ENCODE measurements at regions not wholly inside any gene's neighbourhood (a gene's known extent, or its start where the extent isn't known, plus 50 kb on each side); places are given as distances from the start of the nearest gene placed in this dataset.

DNA sequence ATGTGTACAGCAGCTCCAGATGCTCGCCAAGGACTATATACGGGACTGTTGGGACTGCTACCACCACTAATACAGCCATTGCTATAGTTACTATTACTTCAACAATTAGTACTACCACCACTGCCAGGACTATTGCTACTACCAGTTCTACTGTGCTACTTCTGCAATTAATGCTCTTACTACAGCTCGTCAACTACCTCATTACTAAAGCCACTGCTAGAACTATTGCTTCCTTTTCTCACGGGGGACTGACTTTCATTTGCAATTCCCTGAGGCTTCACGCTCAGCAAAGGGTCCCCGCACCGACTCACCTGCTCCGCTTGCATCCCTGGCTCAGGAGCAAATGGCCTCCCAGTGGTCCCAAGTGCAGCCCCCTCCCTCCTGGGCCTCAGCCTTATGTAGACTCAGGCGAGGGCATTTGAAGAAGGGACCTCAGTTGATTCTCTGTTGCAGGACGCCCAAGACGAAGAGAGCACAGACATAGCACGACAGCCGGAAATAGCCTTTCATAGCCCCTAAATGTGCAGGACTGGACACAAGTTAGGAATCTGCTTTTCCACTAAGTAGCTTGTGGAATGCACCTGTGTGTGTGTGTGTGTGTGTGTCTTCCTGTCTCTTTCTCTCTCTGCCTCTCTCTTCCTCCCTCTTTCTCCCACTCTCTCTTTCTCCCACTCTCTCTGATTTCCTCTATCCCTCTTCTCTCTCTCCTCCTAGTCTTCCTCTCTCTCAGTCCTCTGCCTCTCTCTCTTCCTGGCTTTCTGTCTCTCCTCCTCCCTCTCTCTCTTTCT is 294.8 kb downstream of the ASMT start:
- peaks cover under 1% of the 10 kb centered on the region for H3K27me3 ChIP-seq (ENCODE audit: control insufficient read depth, insufficient read depth, low read length)
- peak; percentile 8 for DNase-seq
- H3K36me3 ChIP-seq (ENCODE audit: control insufficient read depth, insufficient read depth, low read length), result no peaks in the 10 kb centered on the region
- peaks cover 2% of the 10 kb centered on the region for H3K9me3 ChIP-seq (replicated peaks; ENCODE audit: control insufficient read depth, low read depth, low read length)
- no peak overlapping the region for H3K27ac ChIP-seq (ENCODE audit: low read length)
- no peak overlapping the region for H3K4me3 ChIP-seq (ENCODE audit: low read length)
- WGBS (ENCODE audit: insufficient coverage), result 51% methylated on average over 8 of the region's 13 CpGs
- H3K4me1 ChIP-seq (ENCODE audit: control insufficient read depth, insufficient read depth, low read length), result no peaks in the 10 kb centered on the region

DNA sequence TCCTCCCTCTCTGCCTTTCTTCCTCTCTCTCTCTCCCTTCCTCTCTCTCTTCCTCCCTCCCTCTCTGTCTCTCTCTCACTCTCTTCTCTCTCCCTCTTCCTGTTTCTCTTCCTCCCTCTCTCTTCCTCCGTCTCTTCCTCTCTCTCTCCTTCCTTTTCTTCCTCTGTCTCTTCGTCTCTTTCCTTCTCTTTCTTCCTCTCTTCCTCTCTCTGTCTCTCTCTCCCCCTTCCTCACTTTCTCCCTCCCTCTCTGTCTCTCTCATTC is 295.3 kb downstream of the ASMT start:
- WGBS (ENCODE audit: insufficient coverage), result 63% methylated on average over 2 of the region's 2 CpGs
- H3K9me3 ChIP-seq (replicated peaks; ENCODE audit: control insufficient read depth, low read depth, low read length), result peaks cover 2% of the 10 kb centered on the region
- H3K27me3 ChIP-seq (ENCODE audit: control insufficient read depth, insufficient read depth, low read length), result peaks cover 5% of the 10 kb centered on the region
- H3K4me1 ChIP-seq (ENCODE audit: control insufficient read depth, insufficient read depth, low read length), result no peaks in the 10 kb centered on the region
- no peak for DNase-seq
- no peak overlapping the region for H3K27ac ChIP-seq (ENCODE audit: low read length)
- H3K4me3 ChIP-seq (ENCODE audit: low read length), result no peak overlapping the region
- no peaks in the 10 kb centered on the region for H3K36me3 ChIP-seq (ENCODE audit: control insufficient read depth, insufficient read depth, low read length)

DNA sequence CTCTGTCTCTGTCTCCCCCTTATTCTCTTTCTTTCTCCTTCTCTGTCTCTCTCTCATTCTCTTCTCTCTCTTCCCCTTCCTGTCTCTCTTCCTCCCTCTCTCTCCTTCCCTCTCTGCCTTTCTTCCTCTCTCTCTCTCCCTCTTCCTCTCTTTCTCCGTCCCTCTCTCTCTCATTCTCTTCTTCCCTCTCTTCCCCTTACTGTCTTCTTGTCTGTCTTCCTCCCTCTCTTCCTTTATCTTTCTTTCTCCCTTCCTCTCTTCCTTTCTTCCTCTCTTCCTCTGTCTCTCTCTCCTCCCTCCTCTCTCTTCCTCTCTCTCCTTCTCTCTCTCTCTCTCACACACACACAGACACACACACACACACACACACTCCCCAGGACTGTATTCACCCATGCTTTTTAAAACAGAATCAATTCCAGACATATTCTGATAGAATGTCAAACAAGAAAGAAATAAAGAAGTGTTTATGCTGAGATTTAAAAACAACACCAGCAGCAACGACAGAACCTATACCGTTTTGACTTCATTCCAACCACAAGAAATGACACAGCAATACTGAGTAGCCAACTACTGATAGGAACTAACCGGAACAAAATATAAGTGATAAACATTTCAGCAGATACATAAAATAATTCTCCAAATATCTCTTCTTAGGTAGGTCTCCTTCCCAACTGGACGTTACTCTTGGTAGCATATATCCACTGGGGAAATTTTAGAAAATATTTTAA is 296.7 kb downstream of the ASMT start:
- H3K27ac ChIP-seq (ENCODE audit: low read length), result no peak overlapping the region
- 79% methylated on average over 1 of the region's 5 CpGs for WGBS (ENCODE audit: insufficient coverage)
- H3K27me3 ChIP-seq (ENCODE audit: control insufficient read depth, insufficient read depth, low read length), result peaks cover 5% of the 10 kb centered on the region

DNA sequence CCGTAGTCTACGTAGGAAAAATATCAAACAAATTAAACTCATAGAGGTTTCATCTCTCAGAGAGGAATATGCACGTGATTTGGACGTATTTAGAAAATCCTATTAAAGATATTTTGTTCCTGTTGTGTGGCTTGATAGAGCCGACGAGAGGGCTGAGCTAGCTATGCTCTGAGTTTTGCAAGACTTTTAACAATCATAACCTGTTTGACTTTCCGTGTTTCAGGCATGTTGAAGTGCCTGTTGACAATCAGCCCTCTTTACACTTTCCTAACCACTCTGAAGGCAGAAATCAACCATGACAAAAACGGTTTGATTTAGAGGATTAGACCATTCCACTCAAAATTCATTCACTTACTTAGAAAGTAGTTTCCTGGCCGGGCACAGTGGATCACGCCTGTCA is 297.3 kb downstream of the ASMT start:
- no peak overlapping the region for H3K27ac ChIP-seq (ENCODE audit: low read length)
- H3K9me3 ChIP-seq (replicated peaks; ENCODE audit: control insufficient read depth, low read depth, low read length), result no peaks in the 10 kb centered on the region
- peaks cover 5% of the 10 kb centered on the region for H3K27me3 ChIP-seq (ENCODE audit: control insufficient read depth, insufficient read depth, low read length)
- no peak overlapping the region for H3K4me3 ChIP-seq (ENCODE audit: low read length)
- DNase-seq, result no peak
- no peaks in the 10 kb centered on the region for H3K4me1 ChIP-seq (ENCODE audit: control insufficient read depth, insufficient read depth, low read length)
- H3K36me3 ChIP-seq (ENCODE audit: control insufficient read depth, insufficient read depth, low read length), result no peaks in the 10 kb centered on the region
- 87% methylated on average over 3 of the region's 10 CpGs for WGBS (ENCODE audit: insufficient coverage)

More for the DNA sequence above, 296.7 kb downstream of the ASMT start:
- Histone ChIP-seq H3K36me3 (ENCODE audit: control insufficient read depth, insufficient read depth, low read length) (no peaks in the 10 kb centered on the region), H3K9me3 (replicated peaks; ENCODE audit: control insufficient read depth, low read depth, low read length) (no peaks in the 10 kb centered on the region), H3K4me3 (ENCODE audit: low read length) (no peak overlapping the region), H3K4me1 (ENCODE audit: control insufficient read depth, insufficient read depth, low read length) (no peaks in the 10 kb centered on the region)
- no peak for DNase-seq

DNA sequence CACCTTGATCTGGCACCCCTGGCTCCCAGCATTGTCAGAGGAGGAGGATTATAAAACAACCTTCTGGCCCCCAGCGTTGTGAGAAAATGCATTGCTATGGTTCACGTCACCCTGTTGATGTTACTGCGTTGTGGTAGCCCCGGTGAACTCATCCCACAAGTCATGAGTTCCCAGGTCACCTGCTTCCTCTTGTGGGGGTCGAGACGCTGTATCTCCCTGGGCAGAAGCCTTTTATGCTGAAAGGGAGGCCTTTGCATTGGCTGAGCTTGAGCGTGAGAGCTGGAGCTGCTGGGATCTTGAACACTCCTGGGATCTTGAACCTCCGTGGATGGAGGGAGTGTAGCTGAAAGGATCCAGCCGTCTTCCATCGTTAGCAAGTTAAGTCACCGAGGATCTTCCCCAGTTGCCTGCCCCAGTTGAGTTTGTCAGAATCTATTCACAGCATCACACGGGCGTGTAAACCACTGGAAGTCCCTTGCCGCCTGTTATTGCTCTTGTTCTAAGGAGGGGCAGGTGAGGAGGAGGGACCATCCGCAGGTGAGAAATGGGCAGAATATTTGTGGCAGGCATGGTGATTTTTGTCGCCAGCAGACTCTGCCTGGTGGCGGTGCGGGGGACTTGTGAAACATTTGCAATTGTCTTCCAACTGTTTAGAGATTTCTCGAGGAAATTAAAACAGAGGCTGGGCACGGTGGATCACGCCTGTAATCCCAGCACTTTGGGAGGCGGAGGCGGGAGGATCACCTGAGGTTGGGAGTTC is 299.9 kb downstream of the ASMT start:
- H3K36me3 ChIP-seq (ENCODE audit: control insufficient read depth, insufficient read depth, low read length), result no peaks in the 10 kb centered on the region
- no peak overlapping the region for H3K27ac ChIP-seq (ENCODE audit: low read length)
- no peaks in the 10 kb centered on the region for H3K9me3 ChIP-seq (replicated peaks; ENCODE audit: control insufficient read depth, low read depth, low read length)
- H3K4me3 ChIP-seq (ENCODE audit: low read length), result no peak overlapping the region
- peaks cover 5% of the 10 kb centered on the region for H3K27me3 ChIP-seq (ENCODE audit: control insufficient read depth, insufficient read depth, low read length)
- WGBS (ENCODE audit: insufficient coverage), result 74% methylated on average over 18 of the region's 23 CpGs
- DNase-seq, result no peak
- H3K4me1 ChIP-seq (ENCODE audit: control insufficient read depth, insufficient read depth, low read length), result no peaks in the 10 kb centered on the region

DNA sequence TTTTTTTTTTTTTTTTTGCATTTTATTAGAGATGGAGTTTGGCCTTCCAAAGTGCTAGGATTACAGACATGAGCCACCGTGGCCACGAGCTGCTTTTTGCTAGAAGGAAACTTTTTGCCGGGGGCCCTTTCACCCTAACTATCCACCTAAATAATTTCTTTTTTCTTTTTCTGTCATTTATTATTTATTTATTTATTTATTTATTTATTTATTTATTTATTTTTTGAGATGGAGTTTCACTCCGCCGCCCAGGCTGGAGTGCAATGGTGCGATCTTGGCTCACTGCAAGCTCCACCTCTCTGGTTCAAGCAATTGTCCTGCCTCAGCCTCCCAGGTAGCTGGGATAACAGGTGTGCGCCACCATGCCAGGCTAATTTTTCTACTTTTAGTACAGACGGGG is 303.9 kb downstream of the ASMT start:
- no peak for DNase-seq
- WGBS (ENCODE audit: insufficient coverage), result 93% methylated on average over 5 of the region's 8 CpGs

DNA sequence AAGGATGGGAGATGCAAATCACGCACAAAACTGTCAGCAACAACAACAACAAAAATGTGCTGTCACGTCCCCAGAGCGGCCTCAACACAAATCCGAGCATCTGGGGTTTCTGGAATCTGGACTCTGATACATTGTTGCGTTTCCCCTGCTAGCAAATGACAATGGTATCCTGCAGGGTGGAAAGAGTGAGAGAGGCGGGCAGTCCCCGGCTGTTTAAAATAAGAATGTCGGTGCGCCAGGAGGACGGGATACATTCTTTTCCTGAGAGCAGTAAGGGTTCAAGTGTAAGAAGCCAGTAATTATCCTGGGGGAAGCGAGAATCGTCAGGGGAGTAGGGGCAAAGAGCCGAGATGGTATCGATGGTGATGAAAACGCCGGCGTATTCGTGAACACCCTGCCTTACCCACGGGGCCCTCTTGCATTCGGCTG is 310.2 kb downstream of the ASMT start:
- no peak for DNase-seq
- no peak overlapping the region for H3K4me3 ChIP-seq (ENCODE audit: low read length)

More for the DNA sequence above, 303.9 kb downstream of the ASMT start:
- H3K9me3 ChIP-seq (replicated peaks; ENCODE audit: control insufficient read depth, low read depth, low read length), result no peaks in the 10 kb centered on the region
- no peaks in the 10 kb centered on the region for H3K4me1 ChIP-seq (ENCODE audit: control insufficient read depth, insufficient read depth, low read length)
- H3K27me3 ChIP-seq (ENCODE audit: control insufficient read depth, insufficient read depth, low read length), result peaks cover 5% of the 10 kb centered on the region
- H3K4me3 ChIP-seq (ENCODE audit: low read length), result no peak overlapping the region
- no peaks in the 10 kb centered on the region for H3K36me3 ChIP-seq (ENCODE audit: control insufficient read depth, insufficient read depth, low read length)
- H3K27ac ChIP-seq (ENCODE audit: low read length), result no peak overlapping the region

DNA sequence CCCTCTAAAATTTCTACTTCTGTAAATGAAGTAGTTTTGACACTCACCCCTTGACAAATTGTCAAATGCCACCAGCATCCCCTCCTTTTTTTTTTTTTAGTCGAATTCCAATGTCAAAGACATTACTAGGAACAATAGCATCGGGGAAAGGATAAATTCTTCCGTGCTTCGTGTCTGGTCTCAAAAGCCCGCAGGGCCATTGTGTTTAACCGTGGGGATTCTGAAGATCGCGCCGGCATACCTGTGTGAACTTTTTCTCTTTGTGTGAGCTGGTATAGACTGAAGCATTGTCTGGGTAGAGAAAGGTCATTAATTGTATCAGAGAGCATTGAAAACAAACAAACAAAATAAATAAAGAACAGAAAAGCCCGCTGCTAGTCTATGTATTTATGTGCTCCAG is 313.9 kb downstream of the ASMT start:
- Histone ChIP-seq H3K4me3 (ENCODE audit: low read length) (no peak overlapping the region), H3K27me3 (ENCODE audit: control insufficient read depth, insufficient read depth, low read length) (peaks cover 5% of the 10 kb centered on the region), H3K9me3 (replicated peaks; ENCODE audit: control insufficient read depth, low read depth, low read length) (no peaks in the 10 kb centered on the region), H3K27ac (ENCODE audit: low read length) (no peak overlapping the region), H3K36me3 (ENCODE audit: control insufficient read depth, insufficient read depth, low read length) (no peaks in the 10 kb centered on the region), H3K4me1 (ENCODE audit: control insufficient read depth, insufficient read depth, low read length) (no peaks in the 10 kb centered on the region)
- 76% methylated on average over 6 of the region's 10 CpGs for WGBS (ENCODE audit: insufficient coverage)
- no peak for DNase-seq

More for the DNA sequence above, 310.2 kb downstream of the ASMT start:
- Histone ChIP-seq H3K36me3 (ENCODE audit: control insufficient read depth, insufficient read depth, low read length) (no peaks in the 10 kb centered on the region), H3K27ac (ENCODE audit: low read length) (no peak overlapping the region), H3K27me3 (ENCODE audit: control insufficient read depth, insufficient read depth, low read length) (peaks cover 5% of the 10 kb centered on the region), H3K4me1 (ENCODE audit: control insufficient read depth, insufficient read depth, low read length) (no peaks in the 10 kb centered on the region), H3K9me3 (replicated peaks; ENCODE audit: control insufficient read depth, low read depth, low read length) (no peaks in the 10 kb centered on the region)
- WGBS (ENCODE audit: insufficient coverage), result 3% methylated on average over 16 of the region's 20 CpGs

GRCh38 chrX:1932231-1932630 is 317.4 kb downstream of the ASMT start:
- H3K36me3 ChIP-seq (ENCODE audit: control insufficient read depth, insufficient read depth, low read length), result no peaks in the 10 kb centered on the region
- no peaks in the 10 kb centered on the region for H3K9me3 ChIP-seq (replicated peaks; ENCODE audit: control insufficient read depth, low read depth, low read length)
- no peak overlapping the region for H3K27ac ChIP-seq (ENCODE audit: low read length)
- H3K4me1 ChIP-seq (ENCODE audit: control insufficient read depth, insufficient read depth, low read length), result no peaks in the 10 kb centered on the region
- peak; percentile 55 for DNase-seq
- H3K27me3 ChIP-seq (ENCODE audit: control insufficient read depth, insufficient read depth, low read length), result no peaks in the 10 kb centered on the region
- H3K4me3 ChIP-seq (ENCODE audit: low read length), result no peak overlapping the region
- no CpG with 5 or more reads among the region's 6 CpGs for WGBS (ENCODE audit: insufficient coverage)

- no CpG with 5 or more reads among the region's 9 CpGs for WGBS (ENCODE audit: insufficient coverage)
Observed at GRCh38 chrX:1933964-1934363, 319.1 kb downstream of the ASMT start.

More at GRCh38 chrX:1933964-1934363, 319.1 kb downstream of the ASMT start:
- H3K36me3 ChIP-seq (ENCODE audit: control insufficient read depth, insufficient read depth, low read length), result no peaks in the 10 kb centered on the region
- no peaks in the 10 kb centered on the region for H3K9me3 ChIP-seq (replicated peaks; ENCODE audit: control insufficient read depth, low read depth, low read length)
- no peak overlapping the region for H3K4me3 ChIP-seq (ENCODE audit: low read length)
- no peak for DNase-seq
- no peaks in the 10 kb centered on the region for H3K4me1 ChIP-seq (ENCODE audit: control insufficient read depth, insufficient read depth, low read length)
- H3K27me3 ChIP-seq (ENCODE audit: control insufficient read depth, insufficient read depth, low read length), result no peaks in the 10 kb centered on the region
- no peak overlapping the region for H3K27ac ChIP-seq (ENCODE audit: low read length)

Data from muscle of leg (tissue), 3 donors.